Fibroblast of villous mesenchyme (primary cell): ENCODE measurements at regions not wholly inside any gene's neighbourhood (a gene's known extent, or its start where the extent isn't known, plus 50 kb on each side); places are given as distances from the start of the nearest gene placed in this dataset.

Source experiments
- DNase-seq: peaks from one replicate; pipeline ENCODE4 v3.0.0-alpha.2; 2010; ENCODE audit warnings: low read depth
- H3K4me3 ChIP-seq: 2 replicates; pipeline ENCODE4 v1.5.1; 2011; ENCODE audit warnings: low read depth, mild to moderate bottlenecking, low read length
- TF ChIP-seq, protein P1 (sequence below): IDR thresholded peaks from 2 replicates; pipeline ENCODE4 v1.5.1; 2012; ENCODE audit warnings: low read depth, mild to moderate bottlenecking, low read length; ENCODE audit not compliant: insufficient read depth

DNA sequence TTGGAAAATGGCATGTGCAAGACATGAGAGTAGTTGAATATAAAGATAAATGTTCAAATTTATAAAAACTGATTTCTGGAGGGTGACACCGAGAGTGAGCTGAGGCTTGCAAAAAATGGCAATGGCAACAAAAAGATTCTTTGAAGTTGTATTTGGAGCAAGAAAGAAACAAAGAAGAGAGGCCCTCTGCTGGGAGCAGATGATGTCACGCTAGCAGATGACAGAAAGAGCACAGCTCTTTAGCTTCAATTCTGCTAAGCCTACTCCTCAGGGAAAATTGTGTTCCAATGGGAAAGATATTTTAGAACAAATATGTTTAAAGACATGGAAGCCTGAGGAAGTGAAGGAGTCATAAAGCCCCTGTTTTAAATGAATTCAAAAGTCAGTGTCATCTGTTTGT is 125.3 kb upstream of the NOX3 start:
- TF ChIP-seq, protein P1, sequence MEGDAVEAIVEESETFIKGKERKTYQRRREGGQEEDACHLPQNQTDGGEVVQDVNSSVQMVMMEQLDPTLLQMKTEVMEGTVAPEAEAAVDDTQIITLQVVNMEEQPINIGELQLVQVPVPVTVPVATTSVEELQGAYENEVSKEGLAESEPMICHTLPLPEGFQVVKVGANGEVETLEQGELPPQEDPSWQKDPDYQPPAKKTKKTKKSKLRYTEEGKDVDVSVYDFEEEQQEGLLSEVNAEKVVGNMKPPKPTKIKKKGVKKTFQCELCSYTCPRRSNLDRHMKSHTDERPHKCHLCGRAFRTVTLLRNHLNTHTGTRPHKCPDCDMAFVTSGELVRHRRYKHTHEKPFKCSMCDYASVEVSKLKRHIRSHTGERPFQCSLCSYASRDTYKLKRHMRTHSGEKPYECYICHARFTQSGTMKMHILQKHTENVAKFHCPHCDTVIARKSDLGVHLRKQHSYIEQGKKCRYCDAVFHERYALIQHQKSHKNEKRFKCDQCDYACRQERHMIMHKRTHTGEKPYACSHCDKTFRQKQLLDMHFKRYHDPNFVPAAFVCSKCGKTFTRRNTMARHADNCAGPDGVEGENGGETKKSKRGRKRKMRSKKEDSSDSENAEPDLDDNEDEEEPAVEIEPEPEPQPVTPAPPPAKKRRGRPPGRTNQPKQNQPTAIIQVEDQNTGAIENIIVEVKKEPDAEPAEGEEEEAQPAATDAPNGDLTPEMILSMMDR = no peak
- DNase-seq = no peak
- H3K4me3 ChIP-seq = no peak overlapping the region

DNA sequence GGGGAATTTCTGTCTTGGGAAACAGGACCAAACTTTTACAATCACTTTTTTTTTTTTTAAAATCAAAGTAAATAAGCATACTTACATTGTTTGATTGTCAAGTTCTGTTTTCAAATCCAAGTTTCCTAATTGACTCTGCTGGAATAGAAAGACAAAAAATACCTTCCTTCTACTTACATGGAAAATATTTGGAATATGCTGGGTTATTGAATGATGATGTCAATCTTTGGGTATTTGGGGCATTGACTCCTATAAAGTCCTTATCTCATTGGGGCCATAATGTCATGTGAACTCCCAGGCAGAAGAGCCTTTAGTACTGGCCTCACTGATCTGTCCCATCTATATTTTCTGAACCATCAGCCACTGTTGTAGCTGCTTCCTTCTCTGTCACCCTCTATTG is 122.6 kb upstream of the NOX3 start:
- no peak overlapping the region for H3K4me3 ChIP-seq
- TF ChIP-seq, protein P1 = no peak
- DNase-seq = no peak

DNA sequence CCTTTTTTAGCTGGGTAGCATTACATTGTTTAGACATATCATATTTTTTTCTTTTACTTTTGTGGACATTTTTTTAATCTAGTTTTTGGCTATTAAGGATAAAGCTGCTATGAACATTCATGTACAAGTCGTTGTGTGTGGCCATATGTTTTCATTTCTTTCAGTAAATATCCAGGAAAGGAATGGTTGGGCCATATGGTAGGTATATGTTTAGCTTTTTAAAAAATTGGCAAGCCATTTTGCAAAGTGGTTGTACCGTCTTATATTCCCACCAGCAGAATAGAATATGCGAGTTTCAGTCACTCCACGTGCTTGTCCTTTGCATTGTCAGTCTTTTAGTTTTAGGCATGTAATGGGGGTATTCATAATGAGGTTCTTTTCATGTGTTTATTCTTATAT is 106.3 kb upstream of the NOX3 start:
- H3K4me3 ChIP-seq = no peak overlapping the region
- TF ChIP-seq, protein P1 = no peak
- DNase-seq = no peak

DNA sequence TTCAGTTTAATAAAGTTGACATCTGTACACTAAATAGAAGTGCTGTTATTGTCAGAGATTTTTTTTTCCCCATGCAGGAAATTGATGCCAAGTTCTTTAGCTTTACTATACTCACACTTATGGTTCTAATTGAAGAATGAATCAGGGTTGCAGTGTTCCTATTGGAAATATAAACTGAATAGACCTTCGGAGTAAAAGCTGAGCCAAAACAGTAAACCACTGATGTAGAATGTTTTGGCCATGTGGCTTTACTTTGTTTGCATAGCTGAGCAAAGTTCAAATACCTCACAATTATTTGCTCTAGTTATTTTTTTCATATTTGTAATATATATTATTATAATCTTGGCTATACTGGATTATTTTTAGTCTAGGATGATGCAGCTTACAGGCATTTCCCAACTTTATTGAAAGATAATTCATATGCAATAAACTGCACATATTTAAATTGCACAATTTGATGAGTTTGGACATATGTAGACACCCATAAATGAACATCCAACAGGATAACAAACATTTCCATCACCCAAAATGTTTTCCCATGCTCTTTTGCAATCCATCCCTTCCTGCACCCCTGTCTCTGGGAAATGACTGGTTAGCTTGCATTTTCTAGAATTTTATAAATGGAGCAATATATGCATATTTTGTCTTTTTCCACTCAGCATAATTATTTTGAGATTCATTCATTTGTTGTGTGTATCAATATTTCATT is 105.8 kb upstream of the NOX3 start:
- TF ChIP-seq, protein P1 = no peak
- DNase-seq = peak; percentile 58
- no peak overlapping the region for H3K4me3 ChIP-seq

DNA sequence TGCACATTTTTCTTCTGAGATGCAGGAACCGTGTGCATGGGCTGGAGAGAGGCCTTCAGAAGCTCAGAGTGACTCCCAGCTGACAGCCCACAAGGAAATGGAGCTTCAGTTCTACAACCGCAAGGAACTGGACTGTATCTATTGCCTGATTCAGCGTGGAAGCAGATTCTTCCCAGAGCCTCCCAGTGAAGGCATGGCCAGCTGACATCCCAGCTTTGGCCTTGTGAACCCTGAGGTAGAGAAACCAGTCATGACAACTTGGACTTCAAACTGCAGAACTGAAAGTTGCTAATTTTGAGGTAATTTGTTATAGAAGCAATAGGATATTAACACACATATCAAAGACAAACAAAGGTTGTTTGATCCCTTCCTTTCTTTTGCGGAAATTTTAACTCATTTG is 94.3 kb upstream of the NOX3 start:
- no peak overlapping the region for H3K4me3 ChIP-seq
- TF ChIP-seq, protein P1 = no peak
- DNase-seq = no peak

DNA sequence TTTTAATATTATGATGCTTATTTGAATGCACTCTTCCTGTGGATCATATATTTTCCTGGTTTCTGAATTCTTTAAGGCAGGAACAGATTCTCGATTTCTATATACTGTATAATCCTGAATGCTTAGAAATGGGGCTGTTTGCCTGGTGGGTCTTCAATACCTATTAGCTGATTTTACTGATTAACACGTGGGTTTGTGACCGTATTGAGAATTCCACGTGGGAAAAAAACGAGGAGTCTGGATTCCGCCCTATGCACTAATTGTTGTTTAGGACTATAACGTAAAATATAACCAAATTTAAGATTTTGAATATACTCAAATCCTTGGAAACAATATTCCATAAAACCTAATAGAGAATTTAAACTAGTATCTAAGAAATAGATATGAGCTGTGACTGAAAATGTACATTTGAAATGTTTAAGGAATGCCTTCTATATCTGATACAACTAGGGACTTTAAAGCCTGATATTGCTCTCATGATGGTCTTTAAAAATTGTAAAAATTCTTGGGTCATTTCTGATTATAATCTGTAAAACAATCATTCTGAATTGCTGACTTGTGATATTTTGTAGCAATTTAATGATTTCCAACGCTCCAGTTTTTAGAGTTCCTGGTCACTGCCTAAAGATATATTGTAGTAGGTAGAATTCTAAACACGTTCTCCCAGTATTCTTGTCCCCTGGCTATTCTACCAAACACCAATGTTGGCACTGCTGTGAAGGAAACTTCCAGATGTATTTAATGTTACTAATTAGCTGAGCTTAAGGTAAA is 93.6 kb upstream of the NOX3 start:
- TF ChIP-seq, protein P1 = no peak
- no peak overlapping the region for H3K4me3 ChIP-seq
- DNase-seq = no peak
